Lower lobe of right lung (tissue), 2 donors: ENCODE measurements at regions not wholly inside any gene's neighbourhood (a gene's known extent, or its start where the extent isn't known, plus 50 kb on each side); places are given as distances from the start of the nearest gene placed in this dataset.

ENCODE experiments used
- ATAC-seq, 2 donors: fragments of 200-7000 bp; cut with Tn5 transposase; one replicate each; pipeline ENCODE4 v1.9.1; 2020 to 2022; ENCODE audit warnings: mild to moderate bottlenecking in 2 of 2, moderate library complexity in 2 of 2
- DNase-seq: peaks from one replicate; pipeline ENCODE4 v3.0.0-alpha.2; 2020
- H3K27ac ChIP-seq: fragments of 200-600 bp; one replicate; pipeline ENCODE4 v1.8.0; 2022
- H3K27me3 ChIP-seq: fragments of 200-600 bp; one replicate; pipeline ENCODE4 v1.8.0; 2022; ENCODE audit warnings: low read depth
- H3K36me3 ChIP-seq: fragments of 200-600 bp; one replicate; pipeline ENCODE4 v1.8.0; 2022; ENCODE audit warnings: mild to moderate bottlenecking
- H3K4me1 ChIP-seq: fragments of 200-600 bp; one replicate; pipeline ENCODE4 v1.8.0; 2022
- H3K4me3 ChIP-seq: fragments of 200-600 bp; one replicate; pipeline ENCODE4 v1.8.0; 2022; ENCODE audit warnings: mild to moderate bottlenecking
- H3K9me3 ChIP-seq: fragments of 200-600 bp; one replicate; pipeline ENCODE4 v1.8.0; 2022
- intact Hi-C: fragments of 100-400 bp; cut with DNase I; formaldehyde crosslinking; loops from one replicate; pipeline ENCODE4 v1.11.0; 2022
- TF ChIP-seq, protein P1 (sequence below): fragments of 200-600 bp; IDR thresholded peaks from one replicate; pipeline ENCODE4 v1.8.0; 2022; ENCODE audit warnings: antibody characterized with exemption, mild to moderate bottlenecking
- donor health status: DM: no; HTN: yes; CAD: no; lungs with severe emphysema.

GRCh38 chr7:131164025-131164925, 163.4 kb upstream of the MKLN1 start:
- intact Hi-C loops = no loop called here
- Histone ChIP-seq H3K4me3 (no peak overlapping the region), H3K9me3 (no peaks in the 10 kb centered on the region), H3K36me3 (no peaks in the 10 kb centered on the region), H3K4me1 (no peaks in the 10 kb centered on the region), H3K27me3 (no peaks in the 10 kb centered on the region), H3K27ac (no peak overlapping the region)
- TF ChIP-seq, protein P1, sequence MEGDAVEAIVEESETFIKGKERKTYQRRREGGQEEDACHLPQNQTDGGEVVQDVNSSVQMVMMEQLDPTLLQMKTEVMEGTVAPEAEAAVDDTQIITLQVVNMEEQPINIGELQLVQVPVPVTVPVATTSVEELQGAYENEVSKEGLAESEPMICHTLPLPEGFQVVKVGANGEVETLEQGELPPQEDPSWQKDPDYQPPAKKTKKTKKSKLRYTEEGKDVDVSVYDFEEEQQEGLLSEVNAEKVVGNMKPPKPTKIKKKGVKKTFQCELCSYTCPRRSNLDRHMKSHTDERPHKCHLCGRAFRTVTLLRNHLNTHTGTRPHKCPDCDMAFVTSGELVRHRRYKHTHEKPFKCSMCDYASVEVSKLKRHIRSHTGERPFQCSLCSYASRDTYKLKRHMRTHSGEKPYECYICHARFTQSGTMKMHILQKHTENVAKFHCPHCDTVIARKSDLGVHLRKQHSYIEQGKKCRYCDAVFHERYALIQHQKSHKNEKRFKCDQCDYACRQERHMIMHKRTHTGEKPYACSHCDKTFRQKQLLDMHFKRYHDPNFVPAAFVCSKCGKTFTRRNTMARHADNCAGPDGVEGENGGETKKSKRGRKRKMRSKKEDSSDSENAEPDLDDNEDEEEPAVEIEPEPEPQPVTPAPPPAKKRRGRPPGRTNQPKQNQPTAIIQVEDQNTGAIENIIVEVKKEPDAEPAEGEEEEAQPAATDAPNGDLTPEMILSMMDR = no peak
- no peak for ATAC-seq
- DNase-seq = no peak

GRCh38 chr7:131166066-131166465, 161.6 kb upstream of the MKLN1 start:
- Histone ChIP-seq H3K27ac (no peak overlapping the region), H3K4me1 (no peaks in the 10 kb centered on the region), H3K36me3 (no peaks in the 10 kb centered on the region), H3K9me3 (no peaks in the 10 kb centered on the region), H3K4me3 (no peak overlapping the region), H3K27me3 (no peaks in the 10 kb centered on the region)
- TF ChIP-seq, protein P1 = no peak
- intact Hi-C loops = no loop called here
- DNase-seq (no peak), ATAC-seq (no peak)

GRCh38 chr7:131170440-131171271, 157.0 kb upstream of the MKLN1 start:
- no peaks in the 10 kb centered on the region for H3K36me3 ChIP-seq
- DNase-seq (no peak), ATAC-seq (no peak)
- no peaks in the 10 kb centered on the region for H3K9me3 ChIP-seq
- H3K27ac ChIP-seq = no peak overlapping the region
- intact Hi-C loops = no loop called here
- TF ChIP-seq, protein P1 = no peak
- no peaks in the 10 kb centered on the region for H3K4me1 ChIP-seq
- H3K4me3 ChIP-seq = no peak overlapping the region
- H3K27me3 ChIP-seq = no peaks in the 10 kb centered on the region

DNA sequence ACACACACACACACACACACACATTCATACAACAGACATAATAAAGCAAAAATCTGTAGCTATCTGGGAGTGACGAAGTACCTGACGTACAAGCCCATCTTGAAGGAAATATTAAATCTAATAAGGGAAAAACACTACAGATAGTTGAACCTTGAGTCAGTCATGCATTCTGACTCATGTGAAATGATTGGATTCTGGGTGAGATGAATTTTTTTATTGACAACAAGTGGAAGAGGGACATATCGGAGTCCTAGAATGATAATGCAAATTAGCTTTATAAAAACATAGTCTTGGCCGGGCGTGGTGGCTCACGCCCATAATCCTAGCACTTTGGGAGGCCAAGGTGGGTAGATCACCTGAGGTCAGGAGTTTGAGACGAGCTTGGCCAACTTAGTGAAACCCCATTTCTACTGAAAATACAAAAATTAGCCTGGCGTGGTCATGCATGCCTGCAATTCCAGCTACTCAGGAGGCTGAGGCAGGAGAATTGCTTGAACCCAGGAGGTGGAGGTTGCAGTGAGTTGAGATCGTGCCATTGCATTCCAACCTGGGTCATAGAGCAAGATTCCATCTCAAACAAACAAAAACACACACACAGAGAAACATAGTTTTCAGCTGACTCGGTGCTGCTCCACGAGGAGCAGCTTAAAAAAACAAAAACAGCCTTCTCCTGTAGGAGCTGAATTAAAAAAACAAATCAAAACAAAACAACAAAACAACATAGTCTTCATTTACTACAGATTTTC, 154.4 kb upstream of the MKLN1 start:
- intact Hi-C loops = no loop called here
- Histone ChIP-seq H3K4me3 (no peak overlapping the region), H3K9me3 (no peaks in the 10 kb centered on the region), H3K27me3 (no peaks in the 10 kb centered on the region), H3K4me1 (no peaks in the 10 kb centered on the region), H3K27ac (no peak overlapping the region), H3K36me3 (no peaks in the 10 kb centered on the region)
- no peak for ATAC-seq
- no peak for DNase-seq
- TF ChIP-seq, protein P1 = no peak

DNA sequence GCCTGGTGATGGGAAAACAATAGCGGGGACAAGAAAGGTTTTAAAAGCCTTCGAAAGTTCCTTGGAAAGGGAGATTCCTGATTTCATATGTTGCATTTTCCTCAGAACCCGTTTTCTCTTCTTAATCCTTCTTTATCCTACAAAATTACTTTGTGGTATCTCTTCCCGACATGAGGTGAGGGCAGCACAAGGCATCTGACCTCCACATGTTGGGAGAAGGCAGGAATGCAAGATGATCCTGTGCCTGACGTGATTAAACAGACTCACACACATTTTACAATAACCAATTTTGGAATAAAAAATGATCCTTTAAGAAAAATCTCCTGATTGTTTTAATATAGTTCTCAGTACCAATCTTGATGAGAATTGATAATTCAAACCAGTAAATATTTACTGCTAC, 153.3 kb upstream of the MKLN1 start:
- Histone ChIP-seq H3K9me3 (no peaks in the 10 kb centered on the region), H3K4me3 (no peak overlapping the region), H3K36me3 (no peaks in the 10 kb centered on the region), H3K27ac (no peak overlapping the region), H3K27me3 (no peaks in the 10 kb centered on the region), H3K4me1 (no peaks in the 10 kb centered on the region)
- intact Hi-C loops = no loop called here
- ATAC-seq (no peak), DNase-seq (no peak)
- TF ChIP-seq, protein P1 = no peak
